Right ventricle myocardium superior (tissue), 1 donor: ENCODE measurements at regions not wholly inside any gene's neighbourhood (a gene's known extent, or its start where the extent isn't known, plus 50 kb on each side); places are given as distances from the start of the nearest gene placed in this dataset.
"Not testable (repeated sequence)": the region's sequence is repeated elsewhere in the genome, so short reads cannot be mapped to it uniquely, and the experiment has no call there.

Source experiments
- ATAC-seq: fragments of 200-7000 bp; cut with Tn5 transposase; one replicate; pipeline ENCODE4 v1.9.1; 2020; ENCODE audit warnings: mild to moderate bottlenecking; ENCODE audit not compliant: poor library complexity
- DNase-seq: peaks from one replicate; pipeline ENCODE4 v3.0.0-alpha.2; 2020
- intact Hi-C: fragments of 100-400 bp; cut with DNase I; formaldehyde crosslinking; loops from one replicate; pipeline ENCODE4 v1.11.2; 2022
- donor health status: DM: no; HTN: yes; CAD: no; lungs with severe emphysema.

GRCh38 chr5:168089201-168089887 lies 202.1 kb upstream of the WWC1 start:
- DNase-seq (no peak), ATAC-seq (no peak)
- intact Hi-C loops = no loop called here

- intact Hi-C loops = no loop called here
- ATAC-seq = peak; percentile 10
- DNase-seq = no peak
These were observed 198.9 kb upstream of the WWC1 start for GRCh38 chr5:168092209-168093185.

GRCh38 chr5:168093200-168093910 lies 198.1 kb upstream of the WWC1 start:
- DNase-seq = no peak
- peak; percentile 7 for ATAC-seq
- intact Hi-C loops = no loop called here

GRCh38 chr5:168096525-168096924 lies 194.9 kb upstream of the WWC1 start:
- intact Hi-C loops = no loop called here
- no peak for ATAC-seq
- no peak for DNase-seq

GRCh38 chr5:168097876-168098653 lies 193.4 kb upstream of the WWC1 start:
- no peak for ATAC-seq
- no peak for DNase-seq
- intact Hi-C loops = no loop called here

- DNase-seq = no peak
- ATAC-seq = no peak
- intact Hi-C loops = no loop called here
These were observed 190.1 kb upstream of the WWC1 start for GRCh38 chr5:168101352-168101751.

GRCh38 chr5:168103018-168103417 lies 188.4 kb upstream of the WWC1 start:
- intact Hi-C loops, ATAC-seq, DNase-seq: not testable (repeated sequence)

GRCh38 chr5:168104350-168104749 lies 187.1 kb upstream of the WWC1 start:
- no peak for DNase-seq
- peak; percentile 23 for ATAC-seq
- intact Hi-C loops = no loop called here

GRCh38 chr5:168104811-168105481 lies 186.5 kb upstream of the WWC1 start:
- intact Hi-C loops = no loop called here
- peak; percentile 26 for ATAC-seq

GRCh38 chr5:168106008-168106761 lies 185.3 kb upstream of the WWC1 start:
- intact Hi-C loops = no loop called here
- ATAC-seq (no peak), DNase-seq (no peak)

More at GRCh38 chr5:168104811-168105481, 186.5 kb upstream of the WWC1 start:
- no peak for DNase-seq

- intact Hi-C loops = no loop called here
- ATAC-seq (no peak), DNase-seq (no peak)
These were observed 182.0 kb upstream of the WWC1 start for GRCh38 chr5:168109441-168109840.

- no peak for DNase-seq
- intact Hi-C loops = no loop called here
- no peak for ATAC-seq
These were observed 181.1 kb upstream of the WWC1 start for GRCh38 chr5:168110384-168110783.

- DNase-seq = no peak
- ATAC-seq = no peak
- intact Hi-C loops = no loop called here
These were observed 180.3 kb upstream of the WWC1 start for GRCh38 chr5:168110870-168111832.

- ATAC-seq = peak; percentile 75
- DNase-seq = no peak
- intact Hi-C loops = no loop called here
These were observed 176.9 kb upstream of the WWC1 start for GRCh38 chr5:168114444-168115017.

- intact Hi-C loops = no loop called here
- DNase-seq (no peak), ATAC-seq (no peak)
These were observed 174.0 kb upstream of the WWC1 start for GRCh38 chr5:168117469-168117868.
